ENCODE measurements at regions not wholly inside any gene's neighbourhood (a gene's known extent, or its start where the extent isn't known, plus 50 kb on each side); places are given as distances from the start of the nearest gene placed in this dataset.
"Not testable (repeated sequence)": the region's sequence is repeated elsewhere in the genome, so short reads cannot be mapped to it uniquely, and the experiment has no call there.

GRCh38 chr9:21695443-21695842, 107.0 kb upstream of the MTAP start:
- DNase-seq (ENCODE audit: low spot score) = no peak

GRCh38 chr9:21695874-21696341, 106.5 kb upstream of the MTAP start:
- DNase-seq (ENCODE audit: low spot score) = no peak

GRCh38 chr9:21696411-21696871, 106.0 kb upstream of the MTAP start:
- no peak for DNase-seq (ENCODE audit: low spot score)

DNA sequence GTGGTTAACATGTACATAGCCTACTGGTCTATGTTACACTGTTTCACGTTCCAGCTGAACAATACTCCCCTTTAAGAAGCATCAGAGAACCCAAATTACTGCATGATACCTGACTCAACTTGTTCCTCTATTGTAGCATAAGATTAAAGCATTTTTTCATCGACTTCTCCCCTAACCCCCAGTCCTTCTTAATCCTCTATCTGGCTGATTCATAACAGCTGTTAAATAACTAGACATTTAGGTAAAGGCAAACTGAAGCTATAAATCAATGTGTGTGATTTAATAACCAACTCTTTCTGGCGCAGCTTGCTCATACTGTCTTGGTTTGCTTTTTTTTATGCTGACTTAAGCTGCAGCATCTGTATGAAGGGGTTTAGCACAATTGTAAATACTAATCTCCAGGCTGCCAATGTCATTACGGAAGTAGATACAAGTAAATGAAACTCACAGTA, 94.2 kb upstream of the MTAP start:
- no peak for DNase-seq (ENCODE audit: low spot score)

DNA sequence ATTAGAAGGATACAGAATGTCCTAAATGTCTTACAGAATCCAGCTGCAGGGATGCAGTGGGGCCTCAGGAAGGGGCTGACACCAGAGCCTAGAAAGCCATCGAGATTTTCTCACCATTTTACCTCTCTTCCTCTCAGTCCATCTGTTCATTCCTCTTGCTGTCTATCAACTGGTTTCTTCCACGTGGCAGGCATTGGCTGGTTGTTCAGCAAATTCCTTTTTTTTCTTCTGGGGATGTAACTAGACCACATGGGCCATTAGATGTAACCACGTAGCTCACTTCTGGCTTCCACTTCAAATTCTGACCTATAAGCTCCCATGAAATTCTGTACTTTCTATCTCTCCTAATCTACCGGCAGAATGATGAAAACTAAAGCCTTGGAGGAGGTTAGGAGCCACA, 93.6 kb upstream of the MTAP start:
- no peak for DNase-seq (ENCODE audit: low spot score)

DNA sequence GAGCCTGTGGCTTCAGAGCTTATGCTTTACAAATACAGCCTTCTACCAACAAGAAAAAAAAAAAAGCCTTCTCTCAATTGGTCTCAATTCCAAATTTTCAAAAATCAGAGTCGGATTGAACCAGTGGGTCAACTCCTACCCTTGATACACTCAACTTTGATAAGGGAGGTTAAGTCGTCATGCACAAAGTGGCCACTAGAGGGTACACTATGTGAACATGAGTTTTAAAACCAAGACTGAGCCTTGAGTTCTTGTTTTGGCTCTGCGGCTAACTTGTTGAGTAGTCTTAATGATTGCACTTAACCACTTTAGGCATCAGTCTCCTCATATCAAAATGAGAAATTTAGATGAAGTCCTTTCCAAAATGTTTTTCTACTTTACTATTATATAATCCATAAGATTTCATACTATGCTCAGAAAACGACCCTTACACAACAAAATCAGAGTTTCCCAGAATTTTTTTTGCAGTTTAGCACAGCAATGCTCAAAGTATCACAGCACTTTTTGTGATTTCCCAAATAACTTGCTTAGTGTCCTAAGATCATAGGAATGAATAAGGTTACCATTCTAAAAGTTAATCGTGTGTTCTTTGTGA, 92.9 kb upstream of the MTAP start:
- peak; percentile 41 for DNase-seq (ENCODE audit: low spot score)

GRCh38 chr9:21710548-21711191, 91.8 kb upstream of the MTAP start:
- no peak for DNase-seq (ENCODE audit: low spot score)

GRCh38 chr9:21711504-21711903, 90.9 kb upstream of the MTAP start:
- peak; percentile 39 for DNase-seq (ENCODE audit: low spot score)

DNA sequence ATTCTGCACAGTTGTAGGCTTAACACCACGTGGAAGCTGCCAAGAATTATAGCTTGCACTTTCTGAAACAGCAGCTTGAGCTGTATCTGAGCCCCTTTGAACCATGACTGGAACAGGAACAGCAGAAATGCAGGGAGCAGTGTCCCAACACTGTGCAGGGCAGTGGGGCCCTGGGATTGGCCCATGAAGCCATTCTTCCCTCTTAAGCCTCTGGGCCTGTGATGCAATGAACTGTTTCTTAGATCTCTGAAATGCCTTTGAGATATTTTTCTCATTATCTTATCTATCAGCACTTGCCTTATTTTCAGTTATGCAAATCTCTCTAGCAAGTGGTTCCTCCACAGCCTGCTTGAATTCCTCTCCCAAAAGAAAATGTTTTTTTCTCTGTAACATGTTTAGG, 87.0 kb upstream of the MTAP start:
- no peak for DNase-seq (ENCODE audit: low spot score)

DNA sequence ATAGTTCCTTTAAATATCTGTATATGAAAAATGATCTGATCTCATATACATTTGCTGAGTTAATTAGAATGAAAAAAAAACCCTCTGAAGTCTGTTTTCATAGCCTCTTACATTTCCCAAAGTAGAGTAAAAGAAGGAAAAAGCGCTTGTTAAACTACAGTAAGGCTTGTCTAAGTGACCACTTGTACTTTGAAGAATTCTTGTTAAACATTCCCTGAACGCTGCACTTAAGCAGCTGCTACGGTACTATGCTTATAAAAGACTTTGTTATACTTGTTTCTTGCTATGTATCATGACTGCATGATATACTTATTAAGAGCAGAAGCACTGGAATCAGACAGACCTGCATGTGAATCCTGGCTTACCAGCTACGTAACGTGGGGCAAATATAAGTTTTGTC, 81.7 kb upstream of the MTAP start:
- no peak for DNase-seq (ENCODE audit: low spot score)

GRCh38 chr9:21727411-21727810, 75.0 kb upstream of the MTAP start:
- DNase-seq (ENCODE audit: low spot score) = not testable (repeated sequence)

DNA sequence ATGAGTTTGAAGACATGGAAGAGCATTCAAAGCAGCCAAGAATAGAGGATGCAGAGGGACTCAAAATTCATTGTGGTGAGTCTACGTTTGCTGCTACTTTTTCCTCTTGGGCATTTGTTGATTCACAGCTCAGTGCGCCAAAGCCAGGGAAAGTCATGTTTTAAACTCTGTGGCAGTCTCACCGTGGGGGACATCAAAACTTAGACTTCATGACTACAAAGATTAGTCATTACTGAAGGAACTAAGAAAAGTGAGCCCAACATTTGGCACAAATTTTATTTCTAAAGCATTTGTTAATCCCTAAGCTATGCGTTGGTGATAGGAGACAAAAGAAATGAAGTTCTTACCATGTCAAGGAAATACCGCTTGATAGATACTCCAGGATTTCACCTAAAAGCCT, 73.7 kb upstream of the MTAP start:
- DNase-seq (ENCODE audit: low spot score) = peak; percentile 65

DNA sequence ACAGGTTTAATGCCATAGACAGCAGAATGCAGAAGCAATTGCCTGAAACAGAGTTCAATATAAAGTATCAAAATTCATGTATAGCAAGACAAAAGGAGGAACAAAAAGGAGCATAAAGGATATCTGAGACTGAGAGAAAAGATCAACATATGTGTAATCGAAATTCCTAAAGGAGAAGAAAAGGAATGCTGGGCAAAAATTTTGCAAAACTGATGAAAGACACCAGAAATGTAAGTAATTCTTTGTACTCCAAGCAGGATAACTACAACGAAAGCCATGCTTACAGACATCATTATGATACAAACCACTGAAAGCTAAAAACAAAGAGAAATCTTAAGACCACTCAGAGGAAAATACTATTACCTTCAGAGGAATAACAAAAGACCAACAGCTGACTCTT, 72.8 kb upstream of the MTAP start:
- DNase-seq (ENCODE audit: low spot score) = no peak

- no peak for DNase-seq (ENCODE audit: low spot score)
Measured at GRCh38 chr9:21730899-21731298, 71.5 kb upstream of the MTAP start.

GRCh38 chr9:21741151-21741550, 61.3 kb upstream of the MTAP start:
- DNase-seq (ENCODE audit: low spot score) = no peak

DNA sequence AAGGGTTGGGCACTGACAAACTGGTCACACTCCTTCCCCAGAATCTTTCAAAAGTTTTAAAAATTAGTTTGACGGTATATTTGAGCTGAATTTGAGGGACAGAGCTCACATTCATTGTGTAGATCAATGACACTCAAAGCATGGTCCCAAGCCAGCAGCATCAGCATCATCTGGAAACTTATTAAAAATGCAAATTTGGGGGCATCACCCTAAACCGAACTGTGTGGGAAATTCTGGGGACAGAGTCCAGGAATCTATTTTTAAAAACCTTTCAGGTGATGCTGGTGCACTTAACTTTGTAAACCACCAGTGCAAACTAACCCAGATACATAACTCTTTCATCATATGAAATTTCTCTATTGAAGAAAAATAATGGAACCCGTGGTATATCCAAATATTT, 58.1 kb upstream of the MTAP start:
- no peak for DNase-seq (ENCODE audit: low spot score)

DNA sequence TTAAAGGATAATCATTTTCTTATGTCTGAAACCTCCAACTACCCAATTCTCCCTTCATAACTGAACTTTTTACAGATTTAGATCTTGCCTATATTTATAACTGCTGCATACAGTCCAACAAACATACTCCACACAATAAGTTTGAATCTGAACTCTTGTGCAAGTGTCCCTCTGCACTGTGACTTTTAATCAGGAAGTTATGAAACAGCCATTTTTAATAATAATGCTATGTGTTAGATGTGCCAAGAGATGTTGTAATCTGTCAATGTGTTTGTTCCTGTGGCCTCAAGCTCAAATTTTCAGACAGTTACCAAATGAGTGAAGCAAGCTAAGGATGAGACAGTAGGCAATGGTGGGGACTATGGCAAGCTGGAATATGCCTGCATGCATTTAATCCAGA, 57.6 kb upstream of the MTAP start:
- DNase-seq (ENCODE audit: low spot score) = peak; percentile 41

GRCh38 chr9:21746550-21746949, 55.9 kb upstream of the MTAP start:
- DNase-seq (ENCODE audit: low spot score) = no peak

GRCh38 chr9:21747175-21747574, 55.3 kb upstream of the MTAP start:
- peak; percentile 40 for DNase-seq (ENCODE audit: low spot score)

- no peak for DNase-seq (ENCODE audit: low spot score)
Measured at GRCh38 chr9:21750021-21750735, 52.3 kb upstream of the MTAP start.

GRCh38 chr9:21751998-21752397, 50.4 kb upstream of the MTAP start:
- no peak for DNase-seq (ENCODE audit: low spot score)

Data from AG08395 (cell line).